HG03066 (cell line): ENCODE measurements at regions not wholly inside any gene's neighbourhood (a gene's known extent, or its start where the extent isn't known, plus 50 kb on each side); places are given as distances from the start of the nearest gene placed in this dataset.
"Not testable (repeated sequence)": the region's sequence is repeated elsewhere in the genome, so short reads cannot be mapped to it uniquely, and the experiment has no call there.

Experiments used
- ATAC-seq: cut with Tn5 transposase; IDR thresholded peaks from one replicate; pipeline ENCODE4 v1.9.1; 2021; ENCODE audit warnings: low read depth; ENCODE audit not compliant: unreplicated experiment

DNA sequence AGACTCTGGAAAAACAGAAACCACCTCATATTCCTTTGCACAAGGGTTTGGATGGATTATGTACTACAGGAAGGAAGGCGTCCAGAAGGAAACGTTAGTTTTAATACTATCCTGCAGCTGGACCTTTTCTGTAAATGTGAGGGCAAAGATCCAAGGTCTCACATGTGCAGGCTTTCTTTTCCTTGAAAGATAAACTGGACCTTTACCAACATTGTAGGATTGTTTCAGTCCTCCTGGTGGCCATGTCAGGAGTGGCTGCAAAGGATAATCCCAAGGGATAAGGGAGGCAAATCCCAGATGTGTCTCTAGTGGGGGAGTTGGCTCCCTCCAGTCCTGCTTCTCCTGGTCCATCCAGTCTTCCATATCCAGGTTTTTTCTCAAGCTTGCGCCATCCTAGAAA lies 397.5 kb downstream of the HTR1A start:
- ATAC-seq, result no peak

- no peak for ATAC-seq
Observed at GRCh38 chr5:63563008-63563917, 399.0 kb downstream of the HTR1A start.

GRCh38 chr5:63555874-63556273 lies 406.4 kb downstream of the HTR1A start:
- ATAC-seq, result no peak

- no peak for ATAC-seq
Observed at GRCh38 chr5:63554191-63554590, 408.1 kb downstream of the HTR1A start.

- no peak for ATAC-seq
Observed at GRCh38 chr5:63553073-63553472, 409.2 kb downstream of the HTR1A start.

- ATAC-seq, result no peak
Observed at GRCh38 chr5:63535840-63536602, 426.2 kb downstream of the HTR1A start.

GRCh38 chr5:63524281-63524680 lies 438.0 kb downstream of the HTR1A start:
- ATAC-seq, result no peak

DNA sequence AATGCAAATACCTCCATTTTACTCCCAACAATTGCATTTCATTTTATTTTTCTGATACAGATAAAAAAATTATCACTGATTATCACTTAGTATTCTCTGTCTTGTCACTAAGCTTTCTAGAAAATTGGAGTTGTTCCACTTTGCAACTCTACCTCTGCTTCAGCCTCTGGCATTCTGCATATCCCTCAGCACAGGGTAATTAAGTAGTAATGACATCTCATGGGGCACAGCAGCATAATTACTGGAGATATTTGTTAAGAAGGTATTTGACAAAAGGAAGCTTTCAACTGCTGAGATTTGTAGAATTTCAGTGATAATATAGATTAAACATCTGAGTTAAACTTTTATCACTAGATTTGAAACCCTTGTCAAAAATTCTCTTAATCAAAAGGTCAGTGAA lies 446.2 kb downstream of the HTR1A start:
- no peak for ATAC-seq

DNA sequence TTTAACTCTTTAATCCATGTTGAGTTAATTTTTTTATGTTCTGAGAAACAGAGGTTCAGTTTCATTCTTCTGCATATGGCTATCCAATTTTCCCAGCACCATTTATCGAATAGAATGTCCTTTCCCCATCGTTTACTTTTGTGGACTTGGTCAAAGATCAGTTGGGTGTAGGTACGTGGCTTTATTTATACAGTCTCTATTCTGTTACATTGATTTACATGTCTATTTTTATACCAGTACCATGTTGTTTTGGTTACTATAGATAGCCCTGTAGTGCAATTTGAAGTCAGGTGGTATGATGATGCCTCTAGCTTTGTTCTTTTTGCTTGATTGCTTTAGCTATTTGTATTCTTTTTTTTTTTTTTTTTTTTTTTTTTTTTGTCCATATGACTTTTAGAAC lies 462.0 kb downstream of the HTR1A start:
- ATAC-seq, result no peak

GRCh38 chr5:63495225-63495624 lies 467.0 kb downstream of the HTR1A start:
- no peak for ATAC-seq

GRCh38 chr5:63483338-63483737 lies 478.9 kb downstream of the HTR1A start:
- ATAC-seq, result no peak

DNA sequence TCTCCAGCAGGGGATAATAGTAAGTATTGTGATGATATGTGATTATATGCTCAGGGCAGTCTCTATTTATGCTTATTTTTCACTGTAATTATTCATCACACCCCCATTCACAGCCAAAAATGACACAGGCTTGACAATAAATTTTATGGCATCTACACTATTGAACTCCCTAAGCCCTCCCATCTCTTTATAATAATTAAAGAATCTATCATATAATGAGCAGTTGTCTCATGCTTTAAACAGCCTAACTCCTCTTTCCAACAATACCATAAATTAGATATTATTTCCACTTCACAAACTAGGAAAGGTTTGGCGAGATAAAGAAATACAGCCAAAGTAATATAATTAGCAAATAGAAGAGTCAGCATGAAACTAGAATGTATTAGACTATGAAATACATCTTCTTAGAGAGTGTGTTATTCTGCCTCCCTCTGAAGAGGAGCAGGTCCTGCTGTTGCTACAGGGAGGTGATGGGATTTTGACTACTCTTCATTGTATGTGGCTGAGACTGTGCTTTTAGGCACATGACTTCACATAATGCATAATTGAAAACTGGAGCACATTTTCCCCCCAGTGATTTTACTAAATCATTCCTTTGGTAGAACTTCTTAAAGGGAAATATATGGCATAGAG lies 488.8 kb downstream of the HTR1A start:
- no peak for ATAC-seq

GRCh38 chr5:63456279-63456678 lies 506.0 kb downstream of the HTR1A start:
- ATAC-seq, result no peak

DNA sequence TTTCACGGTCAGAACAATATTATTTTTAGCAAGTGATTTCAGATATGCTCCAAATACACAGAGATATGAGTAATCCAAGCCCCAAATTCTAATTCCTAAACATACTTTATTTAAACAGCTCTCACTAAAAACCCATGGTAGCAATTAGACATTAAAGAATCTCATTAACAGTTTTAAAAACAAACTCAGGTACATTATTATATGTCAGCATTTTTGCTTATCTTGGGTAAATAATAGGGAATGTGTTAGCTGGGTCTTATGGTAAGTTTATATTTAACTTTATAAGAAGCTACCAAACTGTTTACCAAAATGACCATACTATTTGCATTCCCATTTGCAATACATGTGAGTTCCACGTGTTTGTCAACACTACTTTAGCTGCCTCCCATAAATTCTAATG lies 511.1 kb downstream of the HTR1A start:
- no peak for ATAC-seq

DNA sequence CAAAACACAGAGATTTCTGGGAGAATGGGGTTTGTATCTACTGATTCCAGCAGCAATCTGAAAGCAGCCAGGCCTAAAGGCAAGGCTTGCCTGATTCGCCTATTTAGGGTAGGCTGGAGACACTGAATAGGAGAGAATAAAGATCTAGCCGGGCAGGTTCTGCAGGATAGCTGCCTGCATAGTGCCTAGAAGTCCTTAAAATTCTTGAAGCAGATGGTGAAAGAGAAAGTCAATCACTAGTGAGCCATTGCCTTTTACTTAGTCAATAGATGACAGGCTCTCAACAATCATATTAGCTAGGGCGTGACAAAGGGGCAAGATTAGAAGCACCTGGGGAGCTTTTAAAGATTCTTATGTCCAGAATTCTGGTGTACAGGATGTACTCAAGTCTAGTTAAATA lies 522.7 kb downstream of the HTR1A start:
- no peak for ATAC-seq

GRCh38 chr5:63409737-63410136 lies 552.5 kb downstream of the HTR1A start:
- no peak for ATAC-seq

- ATAC-seq, result no peak
Observed at GRCh38 chr5:63408984-63409383, 553.3 kb downstream of the HTR1A start.

DNA sequence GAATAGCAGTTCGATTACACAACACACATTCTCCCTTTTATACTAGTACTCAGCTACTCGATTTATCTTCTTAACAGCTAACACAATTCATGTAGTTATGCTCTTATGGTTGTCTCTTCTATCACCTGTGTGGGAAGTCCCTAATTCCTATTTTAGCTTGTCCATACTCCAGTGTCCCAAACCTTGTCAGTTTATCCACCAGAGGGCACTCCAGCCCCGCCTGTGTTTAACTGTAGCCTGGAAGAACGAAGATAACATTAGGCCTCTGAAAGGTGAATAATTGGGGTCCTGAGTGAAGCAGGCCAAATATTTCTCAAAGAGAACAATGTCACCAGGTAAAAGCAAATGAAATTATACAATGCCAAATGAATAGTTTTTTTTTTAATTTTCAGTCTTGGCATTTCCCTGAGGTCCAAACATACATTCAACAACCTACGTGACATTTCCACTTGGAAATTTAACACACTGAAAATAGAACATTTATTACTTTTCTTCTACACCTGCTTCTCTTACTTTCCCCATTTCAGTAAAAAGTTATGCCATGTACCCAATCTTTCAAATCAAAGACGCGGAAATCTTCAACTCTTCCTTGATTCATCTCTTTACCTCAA lies 560.7 kb downstream of the HTR1A start:
- ATAC-seq, result peak; percentile 96

DNA sequence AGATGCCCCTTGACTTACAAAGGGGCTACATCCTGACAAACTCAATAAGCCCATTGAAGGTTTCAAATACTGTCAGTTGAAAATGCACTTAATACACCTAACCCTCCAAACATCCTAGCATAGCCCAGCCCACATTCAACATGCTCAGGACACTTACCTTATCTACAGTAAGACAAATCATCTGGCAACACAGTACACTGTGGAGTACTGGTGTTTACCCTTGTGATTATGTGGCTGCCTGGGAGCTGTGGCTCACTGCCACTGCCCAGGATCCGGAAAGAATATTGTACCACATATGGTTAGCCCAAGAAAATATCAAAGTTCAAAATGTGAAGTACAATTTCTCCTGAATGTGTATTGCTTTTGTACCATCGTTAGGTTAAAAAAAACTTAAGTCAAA lies 562.2 kb downstream of the HTR1A start:
- no peak for ATAC-seq

DNA sequence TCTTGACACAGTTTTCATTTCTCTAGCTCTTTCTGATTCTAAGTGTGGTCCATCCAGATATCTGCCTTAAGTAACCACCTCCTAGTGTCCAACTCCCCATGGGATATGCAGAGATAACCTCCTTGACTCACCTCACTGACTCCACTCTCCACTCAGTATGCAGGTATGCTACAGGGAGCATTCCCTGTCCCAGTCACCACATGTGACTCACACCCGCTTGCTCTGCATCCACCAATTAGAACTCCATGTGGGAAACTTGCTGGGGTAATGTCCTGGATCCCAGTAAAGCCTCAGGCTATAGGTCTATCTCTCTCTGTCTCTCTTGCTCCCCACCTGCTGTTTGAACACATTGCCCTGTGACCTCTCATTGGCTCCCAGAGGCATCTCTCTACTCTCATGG lies 563.9 kb downstream of the HTR1A start:
- ATAC-seq, result no peak

GRCh38 chr5:63388188-63388587 lies 574.1 kb downstream of the HTR1A start:
- ATAC-seq, result not testable (repeated sequence)
